ENCODE measurements at regions not wholly inside any gene's neighbourhood (a gene's known extent, or its start where the extent isn't known, plus 50 kb on each side); places are given as distances from the start of the nearest gene placed in this dataset.
"Not testable (repeated sequence)": the region's sequence is repeated elsewhere in the genome, so short reads cannot be mapped to it uniquely, and the experiment has no call there.

- intact Hi-C loops (cut with DNase I): no loop called here
Observed at GRCh38 chr1:88595355-88596002, 88.6 kb upstream of the PKN2 start.

GRCh38 chr1:88597973-88598372 lies 86.1 kb upstream of the PKN2 start:
- DNase-seq (ENCODE audit: low spot score); intact Hi-C loops (cut with DNase I): not testable (repeated sequence)

More at GRCh38 chr1:88595355-88596002, 88.6 kb upstream of the PKN2 start:
- no peak for DNase-seq (ENCODE audit: low spot score)

- intact Hi-C loops (cut with DNase I): no loop called here
- DNase-seq (ENCODE audit: low spot score): no peak
Observed at GRCh38 chr1:88608139-88608943, 75.7 kb upstream of the PKN2 start.

DNA sequence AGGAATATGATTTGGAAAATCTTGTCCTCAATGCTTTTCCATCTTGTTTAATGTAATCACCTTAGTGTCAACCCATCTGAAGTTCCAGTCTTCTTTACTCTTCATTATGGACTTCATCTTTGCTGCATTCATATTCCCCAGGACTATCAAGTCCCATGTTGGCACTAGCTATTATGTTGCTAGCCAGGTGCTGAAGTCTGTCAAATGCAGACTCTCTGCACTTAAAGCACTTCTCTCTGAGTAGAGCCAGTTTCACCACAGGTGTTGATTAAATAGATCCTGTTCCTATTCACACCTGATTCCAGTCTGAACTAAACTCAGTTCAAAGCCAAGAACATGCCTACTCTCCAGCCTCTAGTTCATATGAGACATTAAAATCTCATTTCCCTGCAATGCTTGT lies 75.0 kb upstream of the PKN2 start:
- intact Hi-C loops (cut with DNase I): no loop called here

GRCh38 chr1:88610687-88611086 lies 73.4 kb upstream of the PKN2 start:
- DNase-seq (ENCODE audit: low spot score): no peak
- intact Hi-C loops (cut with DNase I): no loop called here

More for the DNA sequence above, 75.0 kb upstream of the PKN2 start:
- no peak for DNase-seq (ENCODE audit: low spot score)

DNA sequence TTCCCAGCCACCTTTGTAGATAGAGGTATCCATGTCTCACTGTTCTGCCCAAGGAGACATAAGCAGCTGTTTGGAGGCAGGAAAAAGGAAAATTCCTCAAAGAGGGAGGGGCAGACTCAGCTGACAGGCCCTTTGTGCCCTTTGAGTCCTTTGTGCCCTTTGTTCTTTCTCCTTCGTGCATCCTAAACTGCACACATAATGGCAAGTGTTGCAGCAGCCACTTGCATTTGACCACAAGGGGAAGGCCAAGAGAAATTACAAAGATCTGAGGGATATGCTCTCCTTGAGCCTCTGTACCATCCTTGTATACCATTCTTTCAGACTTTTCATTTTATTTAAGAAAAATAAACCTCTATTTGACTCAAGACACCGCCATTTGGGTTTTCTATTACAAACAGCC lies 71.8 kb upstream of the PKN2 start:
- intact Hi-C loops (cut with DNase I): no loop called here
- no peak for DNase-seq (ENCODE audit: low spot score)

GRCh38 chr1:88612773-88613172 lies 71.3 kb upstream of the PKN2 start:
- intact Hi-C loops (cut with DNase I): no loop called here

DNA sequence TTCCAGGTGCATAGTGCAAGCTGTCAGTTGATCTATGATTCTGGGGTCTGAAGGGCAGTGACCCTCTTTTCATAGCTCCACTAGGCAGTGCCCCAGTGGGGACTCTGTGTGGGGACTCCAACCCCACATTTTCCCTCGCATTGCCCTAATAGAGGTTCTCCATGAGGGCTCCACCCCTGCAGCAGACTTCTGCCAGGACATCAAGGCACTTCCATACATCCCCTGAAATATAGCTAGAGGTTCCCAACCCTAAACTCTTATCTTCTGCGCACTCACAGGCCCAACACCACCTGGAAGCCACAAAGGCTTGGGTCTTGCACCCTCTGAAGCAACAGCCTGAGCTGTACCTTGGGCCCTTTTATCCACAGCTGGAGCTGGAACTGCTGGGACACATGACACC lies 65.7 kb upstream of the PKN2 start:
- intact Hi-C loops (cut with DNase I): no loop called here

More at GRCh38 chr1:88612773-88613172, 71.3 kb upstream of the PKN2 start:
- DNase-seq (ENCODE audit: low spot score): no peak

GRCh38 chr1:88623101-88623500 lies 61.0 kb upstream of the PKN2 start:
- intact Hi-C loops (cut with DNase I); DNase-seq (ENCODE audit: low spot score): not testable (repeated sequence)

More for the DNA sequence above, 65.7 kb upstream of the PKN2 start:
- no peak for DNase-seq (ENCODE audit: low spot score)
